ENCODE measurements at regions not wholly inside any gene's neighbourhood (a gene's known extent, or its start where the extent isn't known, plus 50 kb on each side); places are given as distances from the start of the nearest gene placed in this dataset.

DNA sequence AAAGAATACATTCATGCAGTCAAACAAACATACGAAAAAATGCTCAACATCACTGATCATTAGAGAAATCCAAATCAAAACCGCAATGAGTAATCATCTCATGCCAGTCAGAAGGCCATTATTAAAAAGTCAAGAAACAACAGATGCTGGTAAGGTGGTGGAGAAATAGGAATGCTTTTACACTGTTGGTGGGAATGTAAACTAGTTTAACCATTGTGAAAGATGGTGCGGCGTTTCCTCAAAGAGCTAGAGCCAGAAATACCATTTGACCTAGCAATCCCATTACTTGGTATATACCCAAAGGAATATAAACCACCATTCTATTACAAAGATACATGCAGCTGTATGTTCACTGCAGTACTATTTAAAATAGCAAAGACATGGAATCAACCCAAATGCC lies 330.4 kb downstream of the EDEM1 start:
- H3K27me3 Mint-ChIP-seq (ENCODE audit: low read depth), result no peaks in the 10 kb centered on the region
- H3K27ac Mint-ChIP-seq, result no peak overlapping the region
- peaks cover 32% of the 10 kb centered on the region for H3K9me3 Mint-ChIP-seq
- no peaks in the 10 kb centered on the region for H3K36me3 Mint-ChIP-seq (ENCODE audit: low read depth)
- H3K4me3 Mint-ChIP-seq, result no peak overlapping the region
- no peaks in the 10 kb centered on the region for H3K4me1 Mint-ChIP-seq
- no peak for TF ChIP-seq CTCF (IDR thresholded peaks at IDR 0.05; ENCODE audit: unreplicated experiment in 3 of 3)

DNA sequence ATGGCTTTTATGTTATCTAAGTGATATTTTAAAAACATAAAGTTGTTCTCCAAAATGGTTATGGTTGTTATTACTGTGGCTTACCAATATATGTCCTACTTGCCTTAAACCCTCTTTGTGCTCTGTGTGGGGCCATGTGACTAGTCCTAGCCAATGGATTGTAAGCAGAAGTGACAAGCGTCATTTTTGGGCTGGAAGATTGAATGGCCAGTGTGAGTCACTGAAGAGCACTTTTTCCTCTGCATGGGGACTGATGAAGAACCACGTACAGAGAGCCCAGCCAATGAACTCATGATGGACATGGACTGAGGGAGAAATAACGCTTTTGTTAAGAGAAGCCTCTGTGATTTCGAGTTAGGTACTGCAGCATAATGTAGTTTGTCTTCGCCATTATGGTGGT lies 332.7 kb downstream of the EDEM1 start:
- Mint-ChIP-seq H3K9me3 (peaks cover 11% of the 10 kb centered on the region), H3K4me1 (no peaks in the 10 kb centered on the region), H3K27me3 (ENCODE audit: low read depth) (no peaks in the 10 kb centered on the region), H3K36me3 (ENCODE audit: low read depth) (no peaks in the 10 kb centered on the region), H3K4me3 (no peak overlapping the region), H3K27ac (no peak overlapping the region)
- no peak for TF ChIP-seq CTCF (IDR thresholded peaks at IDR 0.05; ENCODE audit: unreplicated experiment in 3 of 3)

DNA sequence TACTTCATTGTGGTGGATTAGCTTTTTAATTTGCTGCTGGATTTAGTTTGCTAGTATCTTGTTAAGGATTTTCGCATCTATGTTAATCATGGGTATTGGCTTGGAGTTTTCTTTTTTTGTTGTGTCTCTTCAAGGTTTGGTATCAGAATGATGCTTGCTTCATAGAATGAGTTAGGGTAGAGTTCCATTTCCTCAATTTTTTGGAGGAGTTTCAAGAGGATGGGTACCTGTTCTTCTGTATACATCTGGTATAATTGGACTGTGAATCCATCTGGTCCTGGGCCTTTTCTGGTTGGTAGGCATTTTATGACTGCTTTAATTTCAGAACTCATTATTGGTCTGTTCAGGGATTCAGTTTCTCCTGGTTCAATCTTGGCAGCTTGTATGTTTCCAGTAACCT lies 335.6 kb downstream of the EDEM1 start:
- no peak overlapping the region for H3K4me3 Mint-ChIP-seq
- peaks cover 6% of the 10 kb centered on the region for H3K9me3 Mint-ChIP-seq
- no peaks in the 10 kb centered on the region for H3K27me3 Mint-ChIP-seq (ENCODE audit: low read depth)
- H3K4me1 Mint-ChIP-seq, result no peaks in the 10 kb centered on the region
- TF ChIP-seq CTCF (IDR thresholded peaks at IDR 0.05; ENCODE audit: unreplicated experiment in 3 of 3), result no peak
- no peak overlapping the region for H3K27ac Mint-ChIP-seq
- no peaks in the 10 kb centered on the region for H3K36me3 Mint-ChIP-seq (ENCODE audit: low read depth)

GRCh38 chr3:5531039-5531438 lies 343.5 kb downstream of the EDEM1 start:
- TF ChIP-seq CTCF (IDR thresholded peaks at IDR 0.05; ENCODE audit: unreplicated experiment in 3 of 3), result no peak
- no peaks in the 10 kb centered on the region for H3K36me3 Mint-ChIP-seq (ENCODE audit: low read depth)
- no peak overlapping the region for H3K4me3 Mint-ChIP-seq
- no peaks in the 10 kb centered on the region for H3K4me1 Mint-ChIP-seq
- no peaks in the 10 kb centered on the region for H3K9me3 Mint-ChIP-seq
- H3K27me3 Mint-ChIP-seq (ENCODE audit: low read depth), result peaks cover 11% of the 10 kb centered on the region
- H3K27ac Mint-ChIP-seq, result no peak overlapping the region

- Mint-ChIP-seq H3K36me3 (ENCODE audit: low read depth) (no peaks in the 10 kb centered on the region), H3K9me3 (no peaks in the 10 kb centered on the region), H3K4me3 (no peak overlapping the region), H3K27ac (no peak overlapping the region), H3K4me1 (no peaks in the 10 kb centered on the region), H3K27me3 (ENCODE audit: low read depth) (peaks cover 11% of the 10 kb centered on the region)
- TF ChIP-seq CTCF (IDR thresholded peaks at IDR 0.05; ENCODE audit: unreplicated experiment in 3 of 3), result no peak
These were observed 344.3 kb downstream of the EDEM1 start for GRCh38 chr3:5531741-5532290.

DNA sequence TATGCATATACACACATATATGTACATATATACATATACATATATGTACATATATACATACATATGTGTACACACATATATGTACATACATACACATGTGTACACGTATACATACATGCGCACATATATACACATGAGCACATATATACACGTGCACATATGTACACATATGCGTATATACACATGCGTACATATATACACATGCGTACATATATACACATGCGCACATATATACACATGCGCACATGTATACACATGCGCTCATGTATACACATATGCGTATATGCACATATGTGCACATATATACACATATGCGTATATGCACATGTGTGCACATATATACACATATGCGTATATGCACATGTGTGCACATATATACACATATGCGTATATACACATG lies 353.0 kb downstream of the EDEM1 start:
- no peak for TF ChIP-seq CTCF (IDR thresholded peaks at IDR 0.05; ENCODE audit: unreplicated experiment in 3 of 3)
- H3K27me3 Mint-ChIP-seq (ENCODE audit: low read depth), result no peaks in the 10 kb centered on the region
- H3K36me3 Mint-ChIP-seq (ENCODE audit: low read depth), result no peaks in the 10 kb centered on the region
- peaks cover 21% of the 10 kb centered on the region for H3K9me3 Mint-ChIP-seq
- H3K27ac Mint-ChIP-seq, result no peak overlapping the region
- H3K4me1 Mint-ChIP-seq, result no peaks in the 10 kb centered on the region
- H3K4me3 Mint-ChIP-seq, result no peak overlapping the region
